Nephron (organoid): ENCODE measurements at regions not wholly inside any gene's neighbourhood (a gene's known extent, or its start where the extent isn't known, plus 50 kb on each side); places are given as distances from the start of the nearest gene placed in this dataset.
"Not testable (repeated sequence)": the region's sequence is repeated elsewhere in the genome, so short reads cannot be mapped to it uniquely, and the experiment has no call there.

Experiments used
- H3K27ac Mint-ChIP-seq, 3 experiments: 2 replicates each; pipeline ENCODE4 v1.8.0; 2020; ENCODE audit warnings: mixed read lengths in 3 of 3, mild to moderate bottlenecking in 2 of 3, moderate library complexity in 1 of 3
- H3K27me3 Mint-ChIP-seq: 2 replicates; pipeline ENCODE4 v1.8.0; 2021; ENCODE audit warnings: low read depth, mild to moderate bottlenecking, moderate library complexity, mixed read lengths
- H3K36me3 Mint-ChIP-seq: 2 replicates; pipeline ENCODE4 v1.8.0; 2020; ENCODE audit warnings: low read depth, mixed read lengths
- H3K4me1 Mint-ChIP-seq: 2 replicates; pipeline ENCODE4 v1.8.0; 2020; ENCODE audit warnings: mixed read lengths
- H3K4me3 Mint-ChIP-seq, 3 experiments: 2 replicates each; pipeline ENCODE4 v1.8.0; 2020; ENCODE audit warnings: mild to moderate bottlenecking in 3 of 3, mixed read lengths in 3 of 3, moderate library complexity in 2 of 3
- H3K9me3 Mint-ChIP-seq: 2 replicates; pipeline ENCODE4 v1.8.0; 2020; ENCODE audit warnings: mixed read lengths
- TF ChIP-seq, protein P1 (sequence below), 3 experiments: fragments of 200-600 bp; sonication (generic); IDR thresholded peaks; one replicate each; pipeline ENCODE4 v1.5.0; 2021; ENCODE audit warnings: antibody characterized with exemption in 3 of 3; ENCODE audit not compliant: unreplicated experiment in 3 of 3

- Mint-ChIP-seq H3K27me3 (no peaks in the 10 kb centered on the region), H3K4me1 (peaks cover 4% of the 10 kb centered on the region), H3K27ac (no peak overlapping the region), H3K36me3 (no peaks in the 10 kb centered on the region), H3K4me3 (no peak overlapping the region), H3K9me3 (no peaks in the 10 kb centered on the region)
- TF ChIP-seq, protein P1, sequence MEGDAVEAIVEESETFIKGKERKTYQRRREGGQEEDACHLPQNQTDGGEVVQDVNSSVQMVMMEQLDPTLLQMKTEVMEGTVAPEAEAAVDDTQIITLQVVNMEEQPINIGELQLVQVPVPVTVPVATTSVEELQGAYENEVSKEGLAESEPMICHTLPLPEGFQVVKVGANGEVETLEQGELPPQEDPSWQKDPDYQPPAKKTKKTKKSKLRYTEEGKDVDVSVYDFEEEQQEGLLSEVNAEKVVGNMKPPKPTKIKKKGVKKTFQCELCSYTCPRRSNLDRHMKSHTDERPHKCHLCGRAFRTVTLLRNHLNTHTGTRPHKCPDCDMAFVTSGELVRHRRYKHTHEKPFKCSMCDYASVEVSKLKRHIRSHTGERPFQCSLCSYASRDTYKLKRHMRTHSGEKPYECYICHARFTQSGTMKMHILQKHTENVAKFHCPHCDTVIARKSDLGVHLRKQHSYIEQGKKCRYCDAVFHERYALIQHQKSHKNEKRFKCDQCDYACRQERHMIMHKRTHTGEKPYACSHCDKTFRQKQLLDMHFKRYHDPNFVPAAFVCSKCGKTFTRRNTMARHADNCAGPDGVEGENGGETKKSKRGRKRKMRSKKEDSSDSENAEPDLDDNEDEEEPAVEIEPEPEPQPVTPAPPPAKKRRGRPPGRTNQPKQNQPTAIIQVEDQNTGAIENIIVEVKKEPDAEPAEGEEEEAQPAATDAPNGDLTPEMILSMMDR (IDR thresholded peaks at IDR 0.05; ENCODE audit: unreplicated experiment in 3 of 3): no peak
Observed at GRCh38 chr12:86950444-86950843, 694.3 kb upstream of the MGAT4C start.

DNA sequence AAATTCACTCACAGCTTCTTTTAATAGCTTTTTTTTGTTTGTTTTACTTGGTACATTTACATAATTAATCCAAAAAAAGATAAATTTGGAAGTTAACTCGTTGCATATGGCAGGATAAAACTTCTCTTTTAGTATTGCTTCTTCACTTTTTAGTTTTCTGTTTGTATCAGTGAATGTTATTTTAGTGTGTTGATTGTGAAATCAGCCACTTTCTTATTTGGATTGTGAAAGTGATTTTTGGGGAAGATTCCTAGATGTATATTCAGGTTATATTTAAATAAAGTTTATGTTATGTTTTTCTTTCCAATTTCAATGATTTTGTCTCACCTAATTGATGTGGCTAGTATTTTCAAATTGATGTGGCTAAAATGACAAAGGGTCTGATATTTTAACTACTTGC lies 693.9 kb upstream of the MGAT4C start:
- Mint-ChIP-seq H3K9me3 (no peaks in the 10 kb centered on the region), H3K4me1 (peaks cover 4% of the 10 kb centered on the region), H3K4me3 (no peak overlapping the region), H3K27me3 (no peaks in the 10 kb centered on the region), H3K36me3 (no peaks in the 10 kb centered on the region), H3K27ac (no peak overlapping the region)
- TF ChIP-seq, protein P1 (IDR thresholded peaks at IDR 0.05; ENCODE audit: unreplicated experiment in 3 of 3): no peak

DNA sequence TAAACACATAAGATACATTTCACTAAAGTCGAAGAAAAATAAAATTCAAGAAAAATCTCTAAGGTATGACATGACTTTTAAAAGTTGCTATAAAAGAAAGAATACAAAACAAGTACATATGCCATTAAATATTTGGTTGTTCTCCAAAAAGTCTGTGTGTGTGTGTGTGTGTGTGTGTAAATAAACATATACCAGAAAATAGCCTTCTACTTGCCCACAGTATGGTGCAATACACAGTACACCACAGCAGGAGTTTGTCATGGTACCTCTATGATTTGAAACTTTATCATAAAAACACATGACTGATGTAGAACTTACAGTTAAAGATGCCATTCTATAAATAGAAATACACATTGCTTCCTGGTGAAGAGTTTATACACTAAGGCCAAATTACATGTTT lies 692.7 kb upstream of the MGAT4C start:
- TF ChIP-seq, protein P1 (IDR thresholded peaks at IDR 0.05; ENCODE audit: unreplicated experiment in 3 of 3): no peak
- Mint-ChIP-seq H3K4me3 (no peak overlapping the region), H3K36me3 (no peaks in the 10 kb centered on the region), H3K4me1 (peaks cover 4% of the 10 kb centered on the region), H3K27me3 (no peaks in the 10 kb centered on the region), H3K27ac (no peak overlapping the region), H3K9me3 (no peaks in the 10 kb centered on the region)

DNA sequence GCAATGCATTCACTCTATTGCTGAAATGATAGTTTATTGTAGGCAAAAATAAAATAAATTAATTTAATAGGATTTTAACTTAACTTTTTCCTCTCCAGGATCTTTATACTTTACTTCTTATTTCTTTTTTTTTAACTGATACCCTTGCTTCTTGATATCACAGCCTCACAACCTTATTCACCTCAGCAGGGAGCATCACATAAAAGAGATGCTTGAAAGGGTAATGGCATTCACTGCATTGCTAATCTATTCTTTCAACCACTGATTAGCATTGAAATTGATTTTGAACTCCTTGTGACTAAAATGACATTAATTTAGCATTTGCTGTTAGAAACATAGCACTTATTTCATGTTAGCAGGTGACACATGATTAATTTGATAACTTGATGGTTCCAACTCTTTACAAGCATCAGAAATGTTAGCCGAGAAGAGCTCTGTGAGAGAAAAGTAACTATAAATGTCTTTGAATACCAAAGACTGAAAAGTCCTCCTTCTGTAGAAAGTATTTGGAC lies 689.5 kb upstream of the MGAT4C start:
- Mint-ChIP-seq H3K36me3 (no peaks in the 10 kb centered on the region), H3K4me3 (no peak overlapping the region), H3K4me1 (peaks cover 4% of the 10 kb centered on the region), H3K27me3 (no peaks in the 10 kb centered on the region), H3K27ac (no peak overlapping the region), H3K9me3 (no peaks in the 10 kb centered on the region)
- TF ChIP-seq, protein P1 (IDR thresholded peaks at IDR 0.05; ENCODE audit: unreplicated experiment in 3 of 3): no peak

- H3K27me3 Mint-ChIP-seq, H3K27ac Mint-ChIP-seq, H3K9me3 Mint-ChIP-seq, H3K4me1 Mint-ChIP-seq, H3K36me3 Mint-ChIP-seq, H3K4me3 Mint-ChIP-seq: not testable (repeated sequence)
Observed at GRCh38 chr12:86944197-86944819, 688.1 kb upstream of the MGAT4C start.

- Mint-ChIP-seq H3K9me3 (no peaks in the 10 kb centered on the region), H3K4me3 (no peak overlapping the region), H3K27me3 (no peaks in the 10 kb centered on the region), H3K36me3 (no peaks in the 10 kb centered on the region), H3K4me1 (no peaks in the 10 kb centered on the region), H3K27ac (no peak overlapping the region)
- TF ChIP-seq, protein P1 (IDR thresholded peaks at IDR 0.05; ENCODE audit: unreplicated experiment in 3 of 3): no peak
Observed at GRCh38 chr12:86931714-86932113, 675.5 kb upstream of the MGAT4C start.
